ENCODE measurements at regions not wholly inside any gene's neighbourhood (a gene's known extent, or its start where the extent isn't known, plus 50 kb on each side); places are given as distances from the start of the nearest gene placed in this dataset.

GRCh38 chr16:85517563-85518179 lies 95.5 kb upstream of the GSE1 start:
- TF ChIP-seq CTCF (IDR thresholded peaks at IDR 0.05) = no peak
- TF ChIP-seq POLR2A (IDR thresholded peaks at IDR 0.05) = no peak
